Endothelial cell of umbilical vein (primary cell): ENCODE measurements at regions not wholly inside any gene's neighbourhood (a gene's known extent, or its start where the extent isn't known, plus 50 kb on each side); places are given as distances from the start of the nearest gene placed in this dataset.

Experiments used
- BruUV-seq: library from RNA; stranded (reverse); fragments of 400-500 nt; replicated peaks from 2 replicates; lab custom pipeline; 2021; lab: Mats Ljungman, UMichigan
- CTCF ChIA-PET: fragments of 300-600, 350-600 bp; sonication (Branson Sonifier 250); formaldehyde crosslinking; loops from one replicate; lab custom pipeline; 2021; ENCODE audit warnings: antibody characterized with exemption, inconsistent platforms; lab: Charles Lee
- POLR2A ChIA-PET: fragments of 300-600, 350-600 bp; sonication (Branson Sonifier 250); formaldehyde crosslinking; loops from one replicate; lab custom pipeline; 2021; ENCODE audit warnings: antibody characterized with exemption, inconsistent platforms; lab: Charles Lee
- DNase-seq: peaks from one replicate; pipeline ENCODE4 v3.0.0-alpha.2; 2011; ENCODE audit warnings: low read depth, low spot score
- FAIRE-seq: peaks from 2 replicates; lab custom pipeline; 2011; peaks lifted over from hg19 to GRCh38; lab: Jason Lieb, UNC
- H2AFZ ChIP-seq: 2 replicates; pipeline ENCODE4 v1.6.0; 2012; ENCODE audit warnings: low read depth, low read length, control low read depth, inconsistent platforms
- H3K27ac ChIP-seq: 2 replicates; pipeline ENCODE4 v1.5.1; 2011; ENCODE audit warnings: low read depth, mild to moderate bottlenecking, control low read depth, low read length, moderate library complexity; ENCODE audit not compliant: insufficient read depth
- H3K27me3 ChIP-seq, 2 experiments: 2 replicates each; pipeline versions ENCODE4 v1.6.0 to v1.6.1; 2011; ENCODE audit warnings: low read length in 2 of 2, mixed read lengths in 1 of 2; ENCODE audit not compliant: control insufficient read depth in 2 of 2, insufficient read depth in 2 of 2
- H3K36me3 ChIP-seq, 2 experiments: 2 replicates in 1 of 2; 3 replicates in 1 of 2; pipeline ENCODE4 v1.5.1; 2011; ENCODE audit warnings: low read length in 2 of 2, mild to moderate bottlenecking in 1 of 2, moderate library complexity in 1 of 2; ENCODE audit not compliant: control insufficient read depth in 2 of 2, insufficient read depth in 2 of 2; ENCODE audit errors: extremely low read depth in 1 of 2
- H3K4me1 ChIP-seq: 3 replicates; pipeline ENCODE4 v1.5.1; 2011; ENCODE audit warnings: mild to moderate bottlenecking, low read length; ENCODE audit not compliant: control insufficient read depth, insufficient read depth; ENCODE audit errors: extremely low read depth
- H3K4me2 ChIP-seq: 2 replicates; pipeline ENCODE4 v1.6.1; 2011; ENCODE audit warnings: low read length, control low read depth, mixed read lengths; ENCODE audit not compliant: insufficient read depth
- H3K4me3 ChIP-seq, 3 experiments: fragments of 200-600 bp in 1 of 3; sonication (generic), shearing (Covaris generic) in 1 of 3; replicated peaks in 1 of 3; 2 replicates each; pipeline ENCODE4 v1.5.1; 2011 to 2016; ENCODE audit warnings: control low read depth in 3 of 3, low read length in 3 of 3, mild to moderate bottlenecking in 2 of 3, inconsistent platforms in 1 of 3, low read depth in 1 of 3, moderate library complexity in 1 of 3; ENCODE audit not compliant: insufficient read depth in 1 of 3
- H3K79me2 ChIP-seq: 2 replicates; pipeline ENCODE4 v1.6.0; 2012; ENCODE audit warnings: low read length, inconsistent platforms; ENCODE audit not compliant: control insufficient read depth, insufficient read depth
- H3K9ac ChIP-seq: replicated peaks from 2 replicates; pipeline ENCODE3; 2011; ENCODE audit warnings: low read length, control low read depth; ENCODE audit not compliant: insufficient read depth; ENCODE audit errors: extremely low read depth
- H3K9me1 ChIP-seq: replicated peaks from 3 replicates; pipeline ENCODE4 v1.6.0; 2011; ENCODE audit warnings: mild to moderate bottlenecking, low read length; ENCODE audit not compliant: control insufficient read depth, insufficient read depth; ENCODE audit errors: extremely low read depth
- H3K9me3 ChIP-seq: replicated peaks from 2 replicates; pipeline ENCODE4 v1.5.1; 2012; ENCODE audit warnings: low read length, inconsistent platforms; ENCODE audit not compliant: control insufficient read depth, insufficient read depth
- H4K20me1 ChIP-seq: replicated peaks from 2 replicates; pipeline ENCODE3; 2011; ENCODE audit warnings: mild to moderate bottlenecking, low read length; ENCODE audit not compliant: control insufficient read depth, insufficient read depth; ENCODE audit errors: extremely low read depth
- EZH2 ChIP-seq: IDR thresholded peaks from 2 replicates; pipeline ENCODE4 v1.6.1; 2012; ENCODE audit warnings: borderline replicate concordance, low read depth, mild to moderate bottlenecking, moderate library complexity, low read length, inconsistent platforms; ENCODE audit not compliant: severe bottlenecking
- FOS ChIP-seq: IDR thresholded peaks from 2 replicates; pipeline ENCODE4 v1.6.1; 2011; ENCODE audit warnings: mild to moderate bottlenecking, low read length, moderate library complexity, borderline replicate concordance; ENCODE audit not compliant: insufficient read depth
- GATA2 ChIP-seq: IDR thresholded peaks from 2 replicates; pipeline ENCODE4 v1.7.0; 2011; ENCODE audit warnings: low read depth, mild to moderate bottlenecking, moderate library complexity, mixed read lengths, low read length; ENCODE audit not compliant: insufficient read length, insufficient read depth
- JUN ChIP-seq: IDR thresholded peaks from 2 replicates; pipeline ENCODE4 v1.6.1; 2011; ENCODE audit warnings: borderline replicate concordance, low read depth; ENCODE audit not compliant: insufficient read length, insufficient read depth
- MYC ChIP-seq: IDR thresholded peaks from one replicate; pipeline ENCODE4 v1.6.1; 2011; ENCODE audit warnings: mild to moderate bottlenecking, low read depth, low read length
- POLR2A ChIP-seq: IDR thresholded peaks from 2 replicates; pipeline ENCODE4 v1.6.1; 2012; ENCODE audit warnings: low read depth, mild to moderate bottlenecking, control low read depth, low read length
- POLR2AphosphoS5 ChIP-seq: IDR thresholded peaks from 2 replicates; pipeline ENCODE4 v1.6.1; 2012; ENCODE audit warnings: low read depth, mild to moderate bottlenecking, control low read depth, low read length, moderate library complexity; ENCODE audit not compliant: insufficient read depth
- dilution Hi-C: fragments of 300-500 bp; cut with MboI; formaldehyde crosslinking; loops from one replicate; pipeline ENCODE4 v1.15.0; 2019; ENCODE audit warnings: low sequenced_read_pairs; ENCODE audit not compliant: extremely low pct_ligation_motif_present
- intact Hi-C: fragments of 100-400 bp; cut with micrococcal nuclease; formaldehyde crosslinking; loops from one replicate; pipeline ENCODE4 v1.10.0; 2022
- TF ChIP-seq, protein P1 (sequence below), 2 donors: IDR thresholded peaks; 1 replicate in 1 of 2; 2 replicates in 1 of 2; pipeline ENCODE4 v1.5.1; 2011; ENCODE audit warnings: low read length in 2 of 2, mild to moderate bottlenecking in 2 of 2, moderate library complexity in 2 of 2, control low read depth in 1 of 2, inconsistent platforms in 1 of 2, low read depth in 1 of 2; ENCODE audit not compliant: insufficient read depth in 1 of 2; ENCODE audit errors: extremely low read depth in 1 of 2

GRCh38 chr12:59839514-59839913 lies 243.7 kb downstream of the SLC16A7 start:
- Histone ChIP-seq H4K20me1 (no peaks in the 10 kb centered on the region), H3K9me3 (no peaks in the 10 kb centered on the region), H2AFZ (peak overlapping the region; percentile 26), H3K27me3 (no peaks in the 10 kb centered on the region), H3K9me1 (no peaks in the 10 kb centered on the region), H3K4me3 (no peak overlapping the region), H3K27ac (peak overlapping the region; percentile 91), H3K4me2 (no peak overlapping the region), H3K4me1 (peaks cover 17% of the 10 kb centered on the region), H3K79me2 (no peaks in the 10 kb centered on the region), H3K9ac (peak overlapping the region; percentile 31), H3K36me3 (no peaks in the 10 kb centered on the region)
- intact Hi-C loops = loop anchor here (1.0 to 10.0 kb wide), 10 partner anchors 134 to 655 kb away; partner anchors contain the start of gene SLC16A7
- peak; percentile 81 for FAIRE-seq
- TF ChIP-seq MYC = no peak
- TF ChIP-seq, protein P1, sequence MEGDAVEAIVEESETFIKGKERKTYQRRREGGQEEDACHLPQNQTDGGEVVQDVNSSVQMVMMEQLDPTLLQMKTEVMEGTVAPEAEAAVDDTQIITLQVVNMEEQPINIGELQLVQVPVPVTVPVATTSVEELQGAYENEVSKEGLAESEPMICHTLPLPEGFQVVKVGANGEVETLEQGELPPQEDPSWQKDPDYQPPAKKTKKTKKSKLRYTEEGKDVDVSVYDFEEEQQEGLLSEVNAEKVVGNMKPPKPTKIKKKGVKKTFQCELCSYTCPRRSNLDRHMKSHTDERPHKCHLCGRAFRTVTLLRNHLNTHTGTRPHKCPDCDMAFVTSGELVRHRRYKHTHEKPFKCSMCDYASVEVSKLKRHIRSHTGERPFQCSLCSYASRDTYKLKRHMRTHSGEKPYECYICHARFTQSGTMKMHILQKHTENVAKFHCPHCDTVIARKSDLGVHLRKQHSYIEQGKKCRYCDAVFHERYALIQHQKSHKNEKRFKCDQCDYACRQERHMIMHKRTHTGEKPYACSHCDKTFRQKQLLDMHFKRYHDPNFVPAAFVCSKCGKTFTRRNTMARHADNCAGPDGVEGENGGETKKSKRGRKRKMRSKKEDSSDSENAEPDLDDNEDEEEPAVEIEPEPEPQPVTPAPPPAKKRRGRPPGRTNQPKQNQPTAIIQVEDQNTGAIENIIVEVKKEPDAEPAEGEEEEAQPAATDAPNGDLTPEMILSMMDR (IDR thresholded peaks at IDR 0.05; ENCODE audit: extremely low read depth in 1 of 2, insufficient read depth in 1 of 2, low read depth in 1 of 2, low read length in 2 of 2) = no peak
- peak; percentile 97 for TF ChIP-seq GATA2
- TF ChIP-seq POLR2AphosphoS5 = peak; percentile 78
- peak; percentile 88 for TF ChIP-seq FOS
- peak; percentile 95 for TF ChIP-seq JUN
- peak; percentile 90 for TF ChIP-seq POLR2A
- TF ChIP-seq EZH2 = no peak
- DNase-seq = peak; percentile 98
- POLR2A ChIA-PET = no interaction called here
- dilution Hi-C loops = no loop called here
- no TSS peak for BruUV-seq
- CTCF ChIA-PET = interaction anchor here (1.1 to 1.4 kb wide), 4 partner anchors 10 to 655 kb away, joined by 3 to 4 read pairs (median 4); no protein-coding TSS in a partner anchor
